ENCODE measurements at regions not wholly inside any gene's neighbourhood (a gene's known extent, or its start where the extent isn't known, plus 50 kb on each side); places are given as distances from the start of the nearest gene placed in this dataset.
"Not testable (repeated sequence)": the region's sequence is repeated elsewhere in the genome, so short reads cannot be mapped to it uniquely, and the experiment has no call there.

DNA sequence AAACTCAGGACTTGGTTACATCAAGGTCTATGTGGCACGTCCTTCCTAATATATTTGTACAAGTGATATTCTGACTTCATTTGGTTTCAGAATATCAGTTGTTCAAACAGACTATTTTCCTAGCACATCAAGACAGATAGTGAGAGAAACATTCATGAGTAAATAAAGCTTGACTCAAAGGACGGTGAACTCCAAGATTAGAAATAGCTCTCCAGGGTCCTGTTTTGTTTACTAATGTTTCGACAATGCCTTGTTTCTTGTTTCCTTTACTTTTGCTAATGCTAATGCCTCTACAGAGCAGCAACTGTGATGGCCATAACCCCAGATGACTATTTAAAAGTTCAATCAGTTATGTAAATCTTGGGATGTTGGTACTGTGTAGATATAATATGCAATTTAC lies 313.9 kb downstream of the KLF12 start:
- Histone ChIP-seq H3K27me3 (ENCODE audit: control insufficient read depth, insufficient read depth, low read length) (no peaks in the 10 kb centered on the region), H3K4me3 (ENCODE audit: low read length) (no peak overlapping the region), H3K4me1 (ENCODE audit: control insufficient read depth, insufficient read depth, low read length) (no peaks in the 10 kb centered on the region), H3K27ac (ENCODE audit: low read length) (no peak overlapping the region), H3K36me3 (ENCODE audit: control insufficient read depth, insufficient read depth, low read length) (no peaks in the 10 kb centered on the region), H3K9me3 (replicated peaks; ENCODE audit: control insufficient read depth, low read depth, low read length) (no peaks in the 10 kb centered on the region)
- DNase-seq: no peak
- WGBS (ENCODE audit: insufficient coverage): no CpG with 5 or more reads among the region's 3 CpGs

DNA sequence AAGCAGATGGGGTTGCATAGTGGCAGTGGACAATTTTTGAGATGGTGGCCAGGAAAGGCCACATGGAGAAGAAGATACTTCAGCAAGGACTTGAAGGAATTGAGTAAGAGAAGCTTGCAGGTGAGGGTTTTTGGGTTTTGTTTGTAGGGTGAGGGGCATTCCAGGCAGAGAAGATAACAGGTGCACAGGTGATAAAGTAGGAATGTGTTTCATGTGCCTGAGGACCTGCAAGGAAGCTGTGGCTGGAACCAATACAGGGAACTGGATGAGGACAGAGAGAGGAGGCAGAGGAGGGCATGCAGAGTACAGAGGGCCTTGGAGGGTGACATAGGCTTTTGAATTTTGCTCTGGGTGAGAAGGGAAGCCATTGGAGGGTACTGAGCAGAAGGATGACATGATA lies 314.5 kb downstream of the KLF12 start:
- no peak for DNase-seq
- Histone ChIP-seq H3K9me3 (replicated peaks; ENCODE audit: control insufficient read depth, low read depth, low read length) (no peaks in the 10 kb centered on the region), H3K4me1 (ENCODE audit: control insufficient read depth, insufficient read depth, low read length) (no peaks in the 10 kb centered on the region), H3K27me3 (ENCODE audit: control insufficient read depth, insufficient read depth, low read length) (no peaks in the 10 kb centered on the region), H3K36me3 (ENCODE audit: control insufficient read depth, insufficient read depth, low read length) (no peaks in the 10 kb centered on the region), H3K4me3 (ENCODE audit: low read length) (no peak overlapping the region), H3K27ac (ENCODE audit: low read length) (no peak overlapping the region)

DNA sequence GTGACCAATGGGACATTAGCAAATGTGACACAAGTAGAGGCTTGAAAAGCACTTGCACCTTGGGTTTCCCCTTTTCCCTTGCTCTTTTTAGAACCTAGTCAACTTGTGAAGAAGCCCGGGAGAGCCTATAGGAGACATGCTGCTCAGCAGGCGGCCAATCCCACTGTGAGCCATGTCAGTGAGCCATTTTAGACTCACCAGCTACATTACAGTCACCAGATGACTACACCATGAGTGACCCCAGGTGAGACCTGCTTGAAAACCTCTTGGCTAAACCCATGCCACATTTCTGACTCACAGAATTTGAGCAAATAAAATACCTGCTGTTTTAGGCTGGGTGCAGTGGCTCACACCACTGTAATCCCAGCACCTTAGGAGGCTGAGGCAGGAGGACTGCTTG lies 317.5 kb downstream of the KLF12 start:
- Histone ChIP-seq H3K27ac (ENCODE audit: low read length) (no peak overlapping the region), H3K36me3 (ENCODE audit: control insufficient read depth, insufficient read depth, low read length) (peaks cover 2% of the 10 kb centered on the region), H3K4me1 (ENCODE audit: control insufficient read depth, insufficient read depth, low read length) (no peaks in the 10 kb centered on the region), H3K27me3 (ENCODE audit: control insufficient read depth, insufficient read depth, low read length) (no peaks in the 10 kb centered on the region), H3K9me3 (replicated peaks; ENCODE audit: control insufficient read depth, low read depth, low read length) (no peaks in the 10 kb centered on the region), H3K4me3 (ENCODE audit: low read length) (no peak overlapping the region)
- DNase-seq: no peak
- 93% methylated on average over 2 of the region's 2 CpGs for WGBS (ENCODE audit: insufficient coverage)

DNA sequence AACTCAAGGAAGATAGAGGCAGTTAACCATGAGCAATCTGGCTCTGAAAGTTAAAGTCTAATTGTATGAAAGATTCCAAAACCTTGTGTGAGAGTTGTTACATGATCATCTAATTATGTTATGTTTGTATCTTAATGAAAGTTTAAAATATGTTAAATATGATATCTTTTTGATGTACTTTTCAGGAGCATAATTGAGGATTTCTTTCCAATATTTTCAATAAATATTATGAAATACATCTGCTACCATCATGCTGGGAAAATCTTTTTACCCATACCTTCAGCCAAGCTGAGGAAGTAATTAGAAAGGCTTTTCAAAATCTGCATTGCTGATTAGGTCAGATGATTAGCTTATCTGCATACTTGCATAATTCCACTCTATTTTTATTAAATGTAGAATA lies 318.4 kb downstream of the KLF12 start:
- H3K4me1 ChIP-seq (ENCODE audit: control insufficient read depth, insufficient read depth, low read length): no peaks in the 10 kb centered on the region

DNA sequence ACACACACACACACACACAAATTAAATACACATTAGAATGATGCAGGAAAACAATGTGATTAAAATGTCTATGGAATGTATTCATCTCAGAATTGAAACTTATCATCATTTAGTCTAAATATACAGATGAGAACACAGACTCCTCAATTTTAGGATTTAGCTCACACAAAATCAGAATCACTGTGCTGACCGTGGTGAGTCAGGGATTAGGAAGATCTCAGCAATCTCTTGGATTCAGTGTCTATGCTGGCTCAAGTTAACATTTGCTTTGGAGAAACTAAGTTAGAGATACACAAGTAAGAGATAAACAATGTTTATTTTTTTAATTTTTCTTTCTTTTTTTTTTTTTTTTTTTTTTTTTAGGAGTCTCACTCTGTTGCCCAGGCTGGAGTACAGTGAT lies 323.6 kb downstream of the KLF12 start:
- no CpG with 5 or more reads among the region's 1 CpG for WGBS (ENCODE audit: insufficient coverage)
- no peak for DNase-seq
- peaks cover 2% of the 10 kb centered on the region for H3K36me3 ChIP-seq (ENCODE audit: control insufficient read depth, insufficient read depth, low read length)
- no peaks in the 10 kb centered on the region for H3K27me3 ChIP-seq (ENCODE audit: control insufficient read depth, insufficient read depth, low read length)
- H3K4me3 ChIP-seq (ENCODE audit: low read length): no peak overlapping the region
- H3K9me3 ChIP-seq (replicated peaks; ENCODE audit: control insufficient read depth, low read depth, low read length): no peaks in the 10 kb centered on the region
- H3K27ac ChIP-seq (ENCODE audit: low read length): no peak overlapping the region
- H3K4me1 ChIP-seq (ENCODE audit: control insufficient read depth, insufficient read depth, low read length): no peaks in the 10 kb centered on the region

More for the DNA sequence above, 318.4 kb downstream of the KLF12 start:
- no peak for DNase-seq
- Histone ChIP-seq H3K36me3 (ENCODE audit: control insufficient read depth, insufficient read depth, low read length) (peaks cover 2% of the 10 kb centered on the region), H3K27ac (ENCODE audit: low read length) (no peak overlapping the region), H3K27me3 (ENCODE audit: control insufficient read depth, insufficient read depth, low read length) (no peaks in the 10 kb centered on the region), H3K9me3 (replicated peaks; ENCODE audit: control insufficient read depth, low read depth, low read length) (no peaks in the 10 kb centered on the region), H3K4me3 (ENCODE audit: low read length) (no peak overlapping the region)

DNA sequence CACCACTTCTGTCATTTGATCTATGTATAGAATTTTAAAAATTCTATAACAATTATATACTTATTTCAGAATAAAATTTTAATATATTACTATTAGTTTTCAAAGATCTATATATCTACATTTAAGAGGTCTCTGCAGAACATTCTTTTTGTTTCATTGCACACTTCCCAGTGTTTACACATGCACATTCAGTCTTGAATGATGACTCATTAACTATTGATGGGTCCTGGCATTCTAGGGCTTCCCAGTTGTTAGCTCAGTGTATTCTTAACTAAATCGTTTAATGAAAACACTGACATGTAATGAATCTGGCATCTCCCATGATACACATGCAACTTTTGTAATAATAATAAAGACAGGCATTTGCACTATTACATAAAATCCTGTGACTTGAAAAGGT lies 324.6 kb downstream of the KLF12 start:
- H3K27ac ChIP-seq (ENCODE audit: low read length): no peak overlapping the region
- no peaks in the 10 kb centered on the region for H3K4me1 ChIP-seq (ENCODE audit: control insufficient read depth, insufficient read depth, low read length)
- WGBS (ENCODE audit: insufficient coverage): no CpG with 5 or more reads among the region's 1 CpG
- no peaks in the 10 kb centered on the region for H3K27me3 ChIP-seq (ENCODE audit: control insufficient read depth, insufficient read depth, low read length)
- H3K36me3 ChIP-seq (ENCODE audit: control insufficient read depth, insufficient read depth, low read length): peaks cover 2% of the 10 kb centered on the region
- no peaks in the 10 kb centered on the region for H3K9me3 ChIP-seq (replicated peaks; ENCODE audit: control insufficient read depth, low read depth, low read length)
- no peak overlapping the region for H3K4me3 ChIP-seq (ENCODE audit: low read length)
- no peak for DNase-seq

DNA sequence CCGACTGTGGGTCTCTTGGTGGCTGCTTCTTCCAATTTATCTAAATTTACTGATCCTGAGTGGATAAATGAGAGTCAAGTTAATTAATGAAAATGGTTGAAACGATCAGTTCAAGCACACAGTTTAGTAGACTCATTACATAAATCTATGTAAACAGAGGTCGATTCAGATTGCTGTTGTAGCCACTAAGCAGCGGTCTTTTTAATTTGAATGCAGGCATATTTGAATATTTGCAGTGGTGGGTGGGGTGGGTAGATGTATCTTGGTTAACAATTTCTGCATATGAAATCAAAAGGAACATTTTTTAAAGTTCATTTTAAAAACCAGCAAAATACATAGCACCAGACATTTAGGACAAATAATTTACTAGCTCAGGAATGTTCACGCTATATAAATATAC lies 325.9 kb downstream of the KLF12 start:
- Histone ChIP-seq H3K9me3 (replicated peaks; ENCODE audit: control insufficient read depth, low read depth, low read length) (no peaks in the 10 kb centered on the region), H3K27me3 (ENCODE audit: control insufficient read depth, insufficient read depth, low read length) (no peaks in the 10 kb centered on the region), H3K36me3 (ENCODE audit: control insufficient read depth, insufficient read depth, low read length) (peaks cover 2% of the 10 kb centered on the region), H3K4me3 (ENCODE audit: low read length) (no peak overlapping the region), H3K4me1 (ENCODE audit: control insufficient read depth, insufficient read depth, low read length) (no peaks in the 10 kb centered on the region), H3K27ac (ENCODE audit: low read length) (no peak overlapping the region)
- DNase-seq: no peak
- no CpG with 5 or more reads among the region's 5 CpGs for WGBS (ENCODE audit: insufficient coverage)

DNA sequence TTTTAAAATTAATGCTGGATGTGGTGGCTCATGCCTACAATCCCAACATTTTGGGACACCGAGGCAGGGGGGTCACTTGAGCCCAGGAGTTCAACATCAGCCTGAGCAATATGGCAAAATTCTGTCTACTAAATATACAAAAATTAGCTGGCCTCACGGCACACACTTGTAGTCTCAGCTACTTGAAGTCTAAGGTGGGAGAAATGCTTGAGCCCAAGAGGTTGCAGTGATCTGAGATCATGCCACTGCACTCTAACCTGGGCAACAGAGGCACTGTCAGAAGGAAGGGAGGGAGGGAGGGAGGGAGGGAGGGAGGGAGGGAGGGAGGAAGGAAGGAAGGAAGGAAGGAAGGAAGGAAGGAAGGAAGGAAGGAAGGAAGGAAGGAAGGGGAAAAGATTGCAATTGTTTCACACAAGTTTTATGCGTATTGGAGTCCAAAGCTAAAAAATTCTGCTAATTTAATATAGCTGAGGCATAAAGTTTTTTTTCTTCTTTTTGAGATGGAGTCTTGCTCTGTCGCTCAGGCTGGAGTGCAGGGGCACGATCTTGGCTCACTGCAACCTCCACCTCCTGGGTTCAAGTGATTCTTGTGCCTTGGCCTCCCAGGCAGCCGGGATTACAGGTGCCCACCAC lies 328.8 kb downstream of the KLF12 start:
- not testable (repeated sequence) for DNase-seq; H3K27ac ChIP-seq (ENCODE audit: low read length); H3K4me3 ChIP-seq (ENCODE audit: low read length); H3K4me1 ChIP-seq (ENCODE audit: control insufficient read depth, insufficient read depth, low read length); H3K27me3 ChIP-seq (ENCODE audit: control insufficient read depth, insufficient read depth, low read length); H3K36me3 ChIP-seq (ENCODE audit: control insufficient read depth, insufficient read depth, low read length); H3K9me3 ChIP-seq (replicated peaks; ENCODE audit: control insufficient read depth, low read depth, low read length)
- no CpG with 5 or more reads among the region's 6 CpGs for WGBS (ENCODE audit: insufficient coverage)

DNA sequence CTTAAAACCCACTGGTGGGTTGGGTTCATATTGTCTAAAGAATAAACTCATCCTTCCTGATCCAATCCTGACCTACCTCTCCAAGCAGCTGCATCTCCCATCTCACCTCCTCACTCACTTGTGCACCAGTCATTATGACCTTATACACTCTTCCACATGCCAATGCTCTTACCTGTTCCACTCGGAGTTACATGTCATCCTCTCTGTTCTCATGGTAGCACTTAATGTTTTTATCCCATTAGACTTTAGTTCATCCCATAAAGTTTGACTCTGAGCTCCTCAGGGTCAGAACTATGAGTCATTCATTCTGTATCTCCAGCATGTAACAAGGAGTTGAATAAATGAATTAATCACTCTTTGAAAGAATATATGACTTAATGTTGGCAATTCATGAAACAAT lies 330.2 kb downstream of the KLF12 start:
- H3K9me3 ChIP-seq (replicated peaks; ENCODE audit: control insufficient read depth, low read depth, low read length): no peaks in the 10 kb centered on the region
- DNase-seq: no peak
- no peak overlapping the region for H3K4me3 ChIP-seq (ENCODE audit: low read length)
- no peaks in the 10 kb centered on the region for H3K36me3 ChIP-seq (ENCODE audit: control insufficient read depth, insufficient read depth, low read length)
- H3K27me3 ChIP-seq (ENCODE audit: control insufficient read depth, insufficient read depth, low read length): no peaks in the 10 kb centered on the region
- no peak overlapping the region for H3K27ac ChIP-seq (ENCODE audit: low read length)
- WGBS (ENCODE audit: insufficient coverage): 80% methylated on average over 1 of the region's 1 CpG
- H3K4me1 ChIP-seq (ENCODE audit: control insufficient read depth, insufficient read depth, low read length): no peaks in the 10 kb centered on the region

DNA sequence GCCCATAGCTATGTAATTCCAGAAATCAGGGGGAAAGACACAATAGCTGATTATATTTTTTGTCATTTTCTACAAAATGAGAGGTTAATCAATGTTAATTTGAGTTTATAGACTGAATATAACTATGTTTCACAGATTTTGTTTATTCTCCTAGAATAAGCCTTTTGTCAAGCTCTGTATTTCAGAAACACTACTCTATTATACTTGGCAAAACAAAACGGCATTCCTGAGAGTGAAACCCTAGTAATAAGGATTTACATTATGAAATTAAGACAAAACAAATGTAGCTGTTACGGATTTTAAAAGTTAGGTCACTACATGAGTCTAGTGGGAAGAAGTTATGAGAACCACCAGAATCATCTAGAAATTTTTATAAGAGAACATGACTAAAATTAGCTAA lies 334.2 kb downstream of the KLF12 start:
- Histone ChIP-seq H3K27me3 (ENCODE audit: control insufficient read depth, insufficient read depth, low read length) (no peaks in the 10 kb centered on the region), H3K4me1 (ENCODE audit: control insufficient read depth, insufficient read depth, low read length) (no peaks in the 10 kb centered on the region), H3K36me3 (ENCODE audit: control insufficient read depth, insufficient read depth, low read length) (no peaks in the 10 kb centered on the region), H3K9me3 (replicated peaks; ENCODE audit: control insufficient read depth, low read depth, low read length) (no peaks in the 10 kb centered on the region), H3K27ac (ENCODE audit: low read length) (no peak overlapping the region), H3K4me3 (ENCODE audit: low read length) (no peak overlapping the region)
- no peak for DNase-seq
- WGBS (ENCODE audit: insufficient coverage): no CpG with 5 or more reads among the region's 2 CpGs

DNA sequence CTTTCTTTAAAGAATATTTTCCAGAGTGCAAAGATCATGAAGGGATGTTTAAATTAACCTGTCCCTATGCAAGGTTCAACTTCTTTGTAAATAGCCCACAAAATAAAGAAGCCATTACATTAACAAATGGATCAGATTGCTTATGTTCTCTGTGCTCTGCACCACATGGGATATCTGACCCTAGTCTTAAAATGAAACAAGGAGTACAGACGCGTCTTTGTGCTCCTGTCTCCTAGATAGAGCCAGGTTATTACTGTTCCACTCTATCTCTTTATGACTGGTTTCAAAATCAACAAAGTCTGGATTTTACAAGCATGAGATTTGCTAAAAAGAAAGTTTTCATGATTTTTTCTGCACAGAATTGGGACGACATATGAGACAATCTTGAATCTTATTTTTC lies 339.4 kb downstream of the KLF12 start:
- Histone ChIP-seq H3K4me1 (ENCODE audit: control insufficient read depth, insufficient read depth, low read length) (no peaks in the 10 kb centered on the region), H3K9me3 (replicated peaks; ENCODE audit: control insufficient read depth, low read depth, low read length) (no peaks in the 10 kb centered on the region), H3K4me3 (ENCODE audit: low read length) (no peak overlapping the region), H3K36me3 (ENCODE audit: control insufficient read depth, insufficient read depth, low read length) (no peaks in the 10 kb centered on the region), H3K27me3 (ENCODE audit: control insufficient read depth, insufficient read depth, low read length) (no peaks in the 10 kb centered on the region), H3K27ac (ENCODE audit: low read length) (no peak overlapping the region)
- WGBS (ENCODE audit: insufficient coverage): 83% methylated on average over 1 of the region's 3 CpGs
- DNase-seq: no peak

Data from muscle of leg (tissue), 3 donors.